K562 (cell line): ENCODE measurements at regions not wholly inside any gene's neighbourhood (a gene's known extent, or its start where the extent isn't known, plus 50 kb on each side); places are given as distances from the start of the nearest gene placed in this dataset.

Experiments used
- ATAC-seq: fragments of 200-7000 bp; cut with Tn5 transposase; 3 replicates; pipeline ENCODE4 v1.9.1; 2020; ENCODE audit warnings: moderate library complexity
- BruUV-seq: library from RNA; stranded (reverse); fragments of 400-500 nt; replicated peaks from 2 replicates; lab custom pipeline; 2021; lab: Mats Ljungman, UMichigan
- CTCF ChIA-PET: fragments of 300-600 bp; formaldehyde crosslinking; extraction: SDS; loops from one replicate; lab custom pipeline; 2021; ENCODE audit warnings: low intra/inter-chr PET ratio; lab: Yijun Ruan, JAX
- POLR2A ChIA-PET: fragments of 300-600, 350-650 bp; sonication (Branson Sonifier 250); formaldehyde crosslinking; extraction: SDS; loops from one replicate; lab custom pipeline; 2021; ENCODE audit warnings: antibody characterized with exemption, inconsistent platforms; lab: Yijun Ruan, JAX
- DNase-seq, 4 experiments: peaks; one replicate each; pipeline versions ENCODE4 v3.0.0 to v3.0.0-alpha.2; 2011 to 2018; ENCODE audit warnings: low spot score in 3 of 4, mixed read lengths in 3 of 4; ENCODE audit errors: extremely low read depth in 1 of 4
- FAIRE-seq: peaks from 2 replicates; lab custom pipeline; 2011; peaks lifted over from hg19 to GRCh38; lab: Jason Lieb, UNC
- H2AFZ ChIP-seq: 2 replicates; pipeline ENCODE4 v1.6.0; 2011; ENCODE audit warnings: low read depth, low read length, control low read depth, inconsistent platforms
- H3K27ac ChIP-seq: fragments of 200-600 bp; 3 replicates; pipeline ENCODE4 v1.8.0; 2011; ENCODE audit warnings: low read depth, mild to moderate bottlenecking, control low read depth, inconsistent platforms, low read length, moderate library complexity, mixed read lengths; ENCODE audit errors: extremely low read depth
- H3K27me3 ChIP-seq, 2 experiments: fragments of 300-600 bp in 1 of 2; 2 replicates in 1 of 2; 3 replicates in 1 of 2; pipeline versions ENCODE4 v1.6.0 to v1.8.0; 2011; ENCODE audit warnings: inconsistent platforms in 2 of 2, low read length in 2 of 2, mild to moderate bottlenecking in 1 of 2, mixed read lengths in 1 of 2, moderate library complexity in 1 of 2; ENCODE audit not compliant: control insufficient read depth in 2 of 2, insufficient read depth in 2 of 2
- H3K36me3 ChIP-seq: fragments of 300-600 bp; 3 replicates; pipeline ENCODE4 v1.8.0; 2011; ENCODE audit warnings: mild to moderate bottlenecking, low read length, inconsistent platforms; ENCODE audit not compliant: control insufficient read depth, insufficient read depth
- H3K4me1 ChIP-seq, 2 experiments: fragments of 200-600 bp in 1 of 2; replicated peaks in 1 of 2; 2 replicates in 1 of 2; 3 replicates in 1 of 2; pipeline versions ENCODE4 v1.5.1 to v1.8.0; 2011; ENCODE audit warnings: inconsistent platforms in 2 of 2, low read length in 2 of 2, mild to moderate bottlenecking in 1 of 2, mixed read lengths in 1 of 2, moderate library complexity in 1 of 2; ENCODE audit not compliant: control insufficient read depth in 2 of 2, insufficient read depth in 2 of 2
- H3K4me2 ChIP-seq: 2 replicates; pipeline ENCODE4 v1.6.1; 2011; ENCODE audit warnings: low read length, control low read depth, inconsistent platforms, mixed read lengths; ENCODE audit not compliant: insufficient read depth
- H3K4me3 ChIP-seq: fragments of 200-600 bp; sonication (generic), shearing (Covaris generic); 2 replicates; pipeline ENCODE4 v1.5.1; 2016; ENCODE audit warnings: control low read depth, inconsistent platforms
- H3K79me2 ChIP-seq: fragments of 200-600 bp; 3 replicates; pipeline ENCODE4 v1.8.0; 2011; ENCODE audit warnings: low read length, inconsistent platforms; ENCODE audit not compliant: control insufficient read depth, insufficient read depth
- H3K9ac ChIP-seq, 2 experiments: 2 replicates each; pipeline versions ENCODE4 v1.6.0 to v1.6.1; 2011; ENCODE audit warnings: low read depth in 2 of 2, low read length in 2 of 2, control low read depth in 1 of 2, inconsistent platforms in 1 of 2, mild to moderate bottlenecking in 1 of 2, mixed read lengths in 1 of 2; ENCODE audit not compliant: insufficient read depth in 1 of 2
- H3K9me1 ChIP-seq: one replicate; pipeline ENCODE4 v1.6.0; 2011; ENCODE audit warnings: inconsistent platforms, mild to moderate bottlenecking, low read length, moderate library complexity; ENCODE audit not compliant: control insufficient read depth, insufficient read depth
- H3K9me3 ChIP-seq: replicated peaks from 2 replicates; pipeline ENCODE4 v1.5.1; 2011; ENCODE audit warnings: low read depth, low read length, inconsistent platforms; ENCODE audit not compliant: control insufficient read depth, insufficient read depth
- H4K20me1 ChIP-seq: replicated peaks from 2 replicates; pipeline ENCODE4 v1.6.1; 2011; ENCODE audit warnings: low read length, inconsistent platforms, mixed read lengths; ENCODE audit not compliant: control insufficient read depth, insufficient read depth
- CREM ChIP-seq: IDR thresholded peaks from 2 replicates; pipeline ENCODE4 v1.6.1; 2014; ENCODE audit warnings: antibody characterized with exemption, low read depth
- E4F1 ChIP-seq: fragments of 250-450 bp; sonication (Bioruptor Pico); IDR thresholded peaks from 2 replicates; pipeline ENCODE4 v1.5.0; 2021; ENCODE audit warnings: mild to moderate bottlenecking, borderline replicate concordance
- KAT7 ChIP-seq: sonication (generic); formaldehyde crosslinking; IDR thresholded peaks from 2 replicates; pipeline ENCODE4 v1.8.0; 2022; ENCODE audit warnings: missing genetic modification reagents, mild to moderate bottlenecking, borderline replicate concordance
- MTA1 ChIP-seq: fragments of 450-650 bp; IDR thresholded peaks from 2 replicates; pipeline ENCODE4 v1.6.1; 2017; ENCODE audit warnings: borderline replicate concordance
- RFX1 ChIP-seq: fragments of 450-650 bp; IDR thresholded peaks from 2 replicates; pipeline ENCODE4 v1.6.1; 2016; ENCODE audit warnings: mild to moderate bottlenecking, moderate library complexity
- STAT5A ChIP-seq: IDR thresholded peaks from 2 replicates; pipeline ENCODE4 v1.6.1; 2012; ENCODE audit warnings: low read length, inconsistent platforms, borderline replicate concordance
- TBL1XR1 ChIP-seq, 2 experiments: IDR thresholded peaks; 2 replicates each; pipeline ENCODE4 v1.6.1; 2012; ENCODE audit warnings: improper control_type of control experiment in 2 of 2, low read length in 2 of 2, mild to moderate bottlenecking in 1 of 2
- TFAP4 ChIP-seq: sonication (generic); formaldehyde crosslinking; IDR thresholded peaks from 2 replicates; pipeline ENCODE4 v1.8.0; 2022; ENCODE audit warnings: missing genetic modification reagents, mild to moderate bottlenecking, moderate library complexity, borderline replicate concordance
- THAP7 ChIP-seq: fragments of 250-450 bp; sonication (Bioruptor Pico); IDR thresholded peaks from 2 replicates; pipeline ENCODE4 v1.5.0; 2021
- ZBTB5 ChIP-seq: fragments of 450-650 bp; IDR thresholded peaks from 2 replicates; pipeline ENCODE4 v1.6.1; 2017; ENCODE audit warnings: antibody characterized with exemption
- ZNF511 ChIP-seq: sonication (generic); formaldehyde crosslinking; IDR thresholded peaks from 2 replicates; pipeline ENCODE4 v1.8.0; 2022; ENCODE audit warnings: mild to moderate bottlenecking, missing genetic modification reagents
- ZNF695 ChIP-seq: fragments of 450-650 bp; formaldehyde crosslinking; IDR thresholded peaks from 2 replicates; pipeline ENCODE4 v1.4.0; 2020; ENCODE audit warnings: mild to moderate bottlenecking, moderate library complexity
- ZNF780A ChIP-seq: fragments of 250-450 bp; sonication (Bioruptor Pico); IDR thresholded peaks from 2 replicates; pipeline ENCODE4 v1.5.0; 2021; ENCODE audit warnings: mild to moderate bottlenecking
- WGBS: fragments of 100-300 bp; shearing (Covaris generic); methylation state at CpG from one replicate; pipeline ENCODE4 v1.1.6; 2016; ENCODE audit warnings: low coverage, mixed read lengths; ENCODE audit not compliant: insufficient coverage; ENCODE audit errors: missing lambda C conversion rate; 5-methylcytosine and 5-hydroxymethylcytosine counted together
- in situ Hi-C: fragments of 300-500 bp; cut with MboI; formaldehyde crosslinking; loops from 4 replicates; pipeline ENCODE4 v1.15.0; 2018; ENCODE audit warnings: inconsistent platforms, mixed read lengths
- intact Hi-C: fragments of 100-400 bp; cut with micrococcal nuclease; formaldehyde crosslinking; loops from 2 replicates; pipeline ENCODE4 v1.14.2; 2022

- no peak for TF ChIP-seq THAP7 (CRISPR knock-in tag)
- no peak for TF ChIP-seq ZNF695 (CRISPR knock-in tag)
- TF ChIP-seq ZNF511: no peak
- no peak for TF ChIP-seq CREM
- no peak for TF ChIP-seq E4F1 (CRISPR knock-in tag)
- TF ChIP-seq TBL1XR1 (IDR thresholded peaks at IDR 0.05; ENCODE audit: low read length in 2 of 2): no peak
- no peak for TF ChIP-seq MTA1
These were observed 411.1 kb downstream of the SOX2 start (continued) for GRCh38 chr3:182122779-182123178.

- H3K9me1 ChIP-seq: no peaks in the 10 kb centered on the region
- no peaks in the 10 kb centered on the region for H3K79me2 ChIP-seq
- no peak overlapping the region for H3K9ac ChIP-seq
- no peak overlapping the region for H3K4me3 ChIP-seq
- H3K36me3 ChIP-seq: no peaks in the 10 kb centered on the region
- H3K4me1 ChIP-seq: no peaks in the 10 kb centered on the region
- no peak overlapping the region for H2AFZ ChIP-seq
- no TSS peak for BruUV-seq
- DNase-seq: no peak
- intact Hi-C loops (no loop called here), in situ Hi-C loops (no loop called here)
- 0% methylated on average over 3 of the region's 3 CpGs for WGBS
- no peak overlapping the region for H3K4me2 ChIP-seq
- CTCF ChIA-PET: no interaction called here
- no peaks in the 10 kb centered on the region for H4K20me1 ChIP-seq
- TF ChIP-seq KAT7 (CRISPR knock-in tag) (no peak), STAT5A (no peak), TFAP4 (no peak), RFX1 (no peak), ZNF780A (CRISPR knock-in tag) (no peak), ZBTB5 (no peak)
- POLR2A ChIA-PET: no interaction called here
- H3K27me3 ChIP-seq: no peaks in the 10 kb centered on the region
- H3K9me3 ChIP-seq: no peaks in the 10 kb centered on the region
- ATAC-seq: no peak
- no peak overlapping the region for H3K27ac ChIP-seq
- no peak for FAIRE-seq
These were observed 412.5 kb downstream of the SOX2 start for GRCh38 chr3:182124187-182124586.
